ENCODE measurements at regions not wholly inside any gene's neighbourhood (a gene's known extent, or its start where the extent isn't known, plus 50 kb on each side); places are given as distances from the start of the nearest gene placed in this dataset.
"Not testable (repeated sequence)": the region's sequence is repeated elsewhere in the genome, so short reads cannot be mapped to it uniquely, and the experiment has no call there.

- H3K27ac ChIP-seq (ENCODE audit: low read length): no peak overlapping the region
- H3K36me3 ChIP-seq (ENCODE audit: control insufficient read depth in 1 of 2, insufficient read depth in 2 of 2, low read length in 2 of 2): no peaks in the 10 kb centered on the region
- H3K9me3 ChIP-seq (ENCODE audit: control insufficient read depth in 1 of 2, low read length in 2 of 2): peaks cover 0 to 14% of the 10 kb centered on the region in 2 donors
- H3K27me3 ChIP-seq (ENCODE audit: low read depth, low read length): no peaks in the 10 kb centered on the region
- H3K4me1 ChIP-seq (ENCODE audit: control insufficient read depth in 1 of 2, insufficient read depth in 2 of 2, low read length in 2 of 2): no peaks in the 10 kb centered on the region
- H3K4me3 ChIP-seq (ENCODE audit: low read depth in 1 of 2, low read length in 2 of 2): no peak overlapping the region
These were observed 615.9 kb downstream of the CHSY3 start for GRCh38 chr5:130520211-130520610.

DNA sequence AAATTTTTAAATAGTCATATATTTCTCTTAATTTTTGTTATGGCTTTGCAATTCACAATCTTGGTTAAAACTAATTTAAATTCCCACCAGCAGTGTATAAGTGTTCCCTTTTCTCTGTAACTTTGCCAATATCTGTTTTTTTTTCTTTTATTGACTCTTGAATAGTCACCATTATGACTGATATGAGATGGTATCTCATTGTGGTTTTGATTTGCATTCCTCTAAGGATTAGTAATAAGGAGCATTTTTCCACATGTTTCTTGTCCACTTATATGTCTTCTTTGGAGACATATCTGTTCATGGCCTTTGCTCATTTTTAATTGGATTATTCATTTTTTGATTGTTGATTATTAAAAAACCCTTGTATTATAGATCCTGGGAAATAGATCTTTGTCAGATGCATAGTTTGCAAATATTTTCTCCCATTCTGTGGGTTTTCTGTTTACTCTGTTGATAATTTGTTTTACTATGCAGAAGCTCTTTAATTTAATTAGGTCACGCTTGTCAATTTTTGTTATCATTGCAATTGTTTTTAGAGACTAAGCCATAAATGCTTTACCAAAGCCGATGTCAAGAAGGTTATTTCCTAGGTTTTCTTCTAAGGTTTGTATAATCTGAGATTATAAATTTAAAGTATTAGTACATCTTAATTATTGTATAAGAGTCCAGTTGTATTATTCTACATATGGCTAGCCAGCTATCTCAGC lies 610.9 kb downstream of the CHSY3 start:
- Histone ChIP-seq H3K4me1 (ENCODE audit: control insufficient read depth in 1 of 2, insufficient read depth in 2 of 2, low read length in 2 of 2) (no peaks in the 10 kb centered on the region), H3K27ac (ENCODE audit: low read length) (no peak overlapping the region), H3K4me3 (ENCODE audit: low read depth in 1 of 2, low read length in 2 of 2) (no peak overlapping the region), H3K9me3 (ENCODE audit: control insufficient read depth in 1 of 2, low read length in 2 of 2) (peaks cover 0 to 14% of the 10 kb centered on the region in 2 donors), H3K36me3 (ENCODE audit: control insufficient read depth in 1 of 2, insufficient read depth in 2 of 2, low read length in 2 of 2) (no peaks in the 10 kb centered on the region), H3K27me3 (ENCODE audit: low read depth, low read length) (no peaks in the 10 kb centered on the region)

DNA sequence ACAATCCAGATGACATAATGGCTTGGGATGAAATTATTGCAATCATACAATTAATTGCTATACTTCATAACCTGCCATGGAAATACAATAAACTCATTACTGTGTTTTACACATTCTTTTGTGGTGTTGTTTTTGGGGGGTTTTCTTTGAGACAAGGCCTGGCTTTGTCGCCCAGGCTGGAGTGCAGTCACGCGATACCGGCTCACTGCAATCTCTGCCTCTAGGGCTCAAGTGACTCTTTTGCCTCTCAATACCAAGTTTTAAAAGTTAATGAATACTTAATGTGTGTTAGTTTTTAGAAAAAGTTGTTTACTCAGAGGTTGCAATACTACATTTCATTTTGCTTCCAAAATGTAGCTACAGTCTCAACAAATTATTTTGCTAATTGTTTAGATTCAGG lies 598.4 kb downstream of the CHSY3 start:
- Histone ChIP-seq H3K36me3 (ENCODE audit: control insufficient read depth in 1 of 2, insufficient read depth in 2 of 2, low read length in 2 of 2) (no peaks in the 10 kb centered on the region), H3K27me3 (ENCODE audit: low read depth, low read length) (no peaks in the 10 kb centered on the region), H3K9me3 (ENCODE audit: control insufficient read depth in 1 of 2, low read length in 2 of 2) (no peaks in the 10 kb centered on the region), H3K4me1 (ENCODE audit: control insufficient read depth in 1 of 2, insufficient read depth in 2 of 2, low read length in 2 of 2) (peaks cover 0 to 5% of the 10 kb centered on the region in 2 donors), H3K27ac (ENCODE audit: low read length) (no peak overlapping the region), H3K4me3 (ENCODE audit: low read depth in 1 of 2, low read length in 2 of 2) (no peak overlapping the region)

DNA sequence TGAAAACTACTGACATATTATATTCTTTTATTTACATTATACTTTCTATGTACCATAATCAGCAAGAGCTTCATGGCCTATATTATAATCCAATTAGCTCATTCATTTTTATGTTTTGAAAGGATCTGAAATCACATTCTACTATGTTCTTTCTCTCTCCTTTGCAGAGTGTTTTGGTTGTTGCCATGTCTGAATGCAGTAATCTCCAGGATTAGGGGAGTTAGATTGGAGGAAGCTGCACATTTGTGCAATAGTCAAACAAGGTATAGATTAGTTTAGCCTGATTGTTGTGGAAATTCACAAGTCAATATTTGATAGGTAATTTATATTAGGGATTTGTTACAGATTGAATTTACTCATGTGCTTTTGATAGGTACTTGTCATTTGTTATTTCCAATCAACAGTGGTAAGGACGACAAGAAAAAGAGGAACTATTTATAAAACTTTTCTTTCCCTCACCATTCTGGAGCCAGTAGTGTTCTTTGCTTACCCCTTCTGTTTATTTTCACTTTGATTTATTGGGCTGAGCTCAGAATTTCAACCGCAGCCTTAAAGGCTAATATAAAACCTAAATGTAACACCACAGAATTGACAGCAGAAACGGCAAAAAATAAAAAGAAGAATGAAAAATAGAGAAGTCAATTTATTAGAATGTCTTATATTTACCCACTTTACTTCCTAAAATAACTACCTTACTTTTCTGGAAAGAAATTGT lies 597.0 kb downstream of the CHSY3 start:
- Histone ChIP-seq H3K9me3 (ENCODE audit: control insufficient read depth in 1 of 2, low read length in 2 of 2) (no peaks in the 10 kb centered on the region), H3K4me1 (ENCODE audit: control insufficient read depth in 1 of 2, insufficient read depth in 2 of 2, low read length in 2 of 2) (peaks cover 0 to 5% of the 10 kb centered on the region in 2 donors), H3K27ac (ENCODE audit: low read length) (no peak overlapping the region), H3K4me3 (ENCODE audit: low read depth in 1 of 2, low read length in 2 of 2) (no peak overlapping the region), H3K36me3 (ENCODE audit: control insufficient read depth in 1 of 2, insufficient read depth in 2 of 2, low read length in 2 of 2) (no peaks in the 10 kb centered on the region), H3K27me3 (ENCODE audit: low read depth, low read length) (no peaks in the 10 kb centered on the region)

DNA sequence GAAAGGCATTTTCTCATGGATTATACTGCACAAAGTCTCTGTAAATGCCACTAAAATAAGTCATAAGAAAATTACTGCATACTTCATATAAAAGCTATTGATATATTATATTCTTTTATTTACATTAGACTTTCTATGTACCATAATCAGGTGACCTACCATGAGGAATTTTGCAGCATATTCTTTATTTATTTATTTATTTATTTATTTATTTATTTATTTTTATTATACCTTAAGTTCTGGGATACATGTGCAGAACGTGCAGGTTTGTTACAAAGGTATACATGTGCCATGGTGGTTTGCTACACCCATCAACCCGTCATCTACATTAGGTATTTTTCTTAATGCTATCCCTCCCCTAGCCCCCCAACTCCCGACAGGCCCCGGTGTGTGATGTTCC lies 596.2 kb downstream of the CHSY3 start:
- H3K4me1 ChIP-seq (ENCODE audit: control insufficient read depth in 1 of 2, insufficient read depth in 2 of 2, low read length in 2 of 2); H3K4me3 ChIP-seq (ENCODE audit: low read depth in 1 of 2, low read length in 2 of 2); H3K27me3 ChIP-seq (ENCODE audit: low read depth, low read length): not testable (repeated sequence)

DNA sequence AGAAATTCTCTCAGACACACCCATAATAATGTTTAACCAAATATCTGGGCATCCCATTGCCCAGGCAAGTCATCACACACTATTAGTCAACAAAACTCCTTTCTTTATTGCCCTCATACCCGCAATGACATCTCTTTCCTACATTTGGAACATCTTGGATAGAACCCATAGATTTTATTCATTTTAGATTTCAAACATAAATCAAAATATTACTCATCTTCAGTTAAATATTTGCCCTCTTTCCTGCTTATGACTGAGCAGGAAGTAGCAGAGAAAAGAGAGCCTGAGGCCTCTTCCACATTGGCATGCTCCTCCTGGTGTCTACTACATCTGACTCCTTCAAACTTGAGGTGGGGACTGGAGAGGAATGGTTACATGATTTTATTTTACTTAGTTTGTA lies 592.0 kb downstream of the CHSY3 start:
- Histone ChIP-seq H3K27me3 (ENCODE audit: low read depth, low read length) (no peaks in the 10 kb centered on the region), H3K4me1 (ENCODE audit: control insufficient read depth in 1 of 2, insufficient read depth in 2 of 2, low read length in 2 of 2) (peaks cover 0 to under 1% of the 10 kb centered on the region in 2 donors), H3K4me3 (ENCODE audit: low read depth in 1 of 2, low read length in 2 of 2) (no peak overlapping the region), H3K27ac (ENCODE audit: low read length) (no peak overlapping the region), H3K36me3 (ENCODE audit: control insufficient read depth in 1 of 2, insufficient read depth in 2 of 2, low read length in 2 of 2) (no peaks in the 10 kb centered on the region), H3K9me3 (ENCODE audit: control insufficient read depth in 1 of 2, low read length in 2 of 2) (peaks cover 0 to 4% of the 10 kb centered on the region in 2 donors)

More for the DNA sequence above, 596.2 kb downstream of the CHSY3 start:
- H3K9me3 ChIP-seq (ENCODE audit: control insufficient read depth in 1 of 2, low read length in 2 of 2); H3K27ac ChIP-seq (ENCODE audit: low read length); H3K36me3 ChIP-seq (ENCODE audit: control insufficient read depth in 1 of 2, insufficient read depth in 2 of 2, low read length in 2 of 2): not testable (repeated sequence)

DNA sequence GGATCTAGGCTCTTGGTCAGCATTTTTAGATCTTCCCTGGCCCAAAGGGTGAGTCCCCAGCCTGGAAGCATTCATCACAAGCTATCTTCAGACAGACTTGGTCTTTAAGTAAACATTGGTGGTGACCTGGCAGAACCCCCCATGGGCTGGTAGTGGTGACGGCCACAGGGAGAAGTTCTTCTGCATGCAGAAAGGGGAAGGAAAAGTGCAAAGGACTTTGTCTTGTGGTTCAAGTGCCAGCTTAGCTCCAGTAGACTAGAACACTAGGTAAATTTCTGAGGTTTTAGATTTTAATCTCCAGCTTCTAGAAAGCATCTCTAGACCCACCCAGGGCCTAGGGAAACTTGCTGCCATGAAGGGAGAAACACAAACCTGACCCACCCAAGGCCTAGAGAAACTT lies 584.0 kb downstream of the CHSY3 start:
- Histone ChIP-seq H3K27me3 (ENCODE audit: low read depth, low read length) (no peaks in the 10 kb centered on the region), H3K9me3 (ENCODE audit: control insufficient read depth in 1 of 2, low read length in 2 of 2) (no peaks in the 10 kb centered on the region), H3K4me3 (ENCODE audit: low read depth in 1 of 2, low read length in 2 of 2) (no peak overlapping the region), H3K4me1 (ENCODE audit: control insufficient read depth in 1 of 2, insufficient read depth in 2 of 2, low read length in 2 of 2) (no peaks in the 10 kb centered on the region), H3K27ac (ENCODE audit: low read length) (no peak overlapping the region), H3K36me3 (ENCODE audit: control insufficient read depth in 1 of 2, insufficient read depth in 2 of 2, low read length in 2 of 2) (no peaks in the 10 kb centered on the region)

- no peaks in the 10 kb centered on the region for H3K4me1 ChIP-seq (ENCODE audit: control insufficient read depth in 1 of 2, insufficient read depth in 2 of 2, low read length in 2 of 2)
These were observed 575.0 kb downstream of the CHSY3 start for GRCh38 chr5:130479045-130479804.

DNA sequence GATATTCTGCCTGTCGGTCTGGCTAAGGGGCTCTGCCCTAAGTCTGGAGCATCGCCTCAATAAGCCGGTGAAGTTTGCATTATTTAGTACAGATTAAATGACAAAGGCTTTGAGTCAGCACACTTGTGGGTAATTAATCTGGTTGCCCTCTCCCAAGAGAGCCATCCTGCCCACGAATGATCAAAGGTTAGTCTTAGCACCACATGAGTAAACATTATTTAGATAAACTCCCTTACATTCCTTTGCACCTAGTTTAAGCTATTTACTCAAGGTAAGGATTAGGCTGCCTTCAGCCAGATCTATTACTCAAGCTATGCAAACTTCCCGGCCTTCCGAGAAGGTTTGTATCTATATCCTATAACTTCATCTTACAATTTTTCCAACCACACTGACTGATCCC lies 572.1 kb downstream of the CHSY3 start:
- H3K9me3 ChIP-seq (ENCODE audit: control insufficient read depth in 1 of 2, low read length in 2 of 2): peaks cover 0 to 16% of the 10 kb centered on the region in 2 donors
- H3K27ac ChIP-seq (ENCODE audit: low read length): no peak overlapping the region
- no peaks in the 10 kb centered on the region for H3K27me3 ChIP-seq (ENCODE audit: low read depth, low read length)
- no peak overlapping the region for H3K4me3 ChIP-seq (ENCODE audit: low read depth in 1 of 2, low read length in 2 of 2)
- no peaks in the 10 kb centered on the region for H3K36me3 ChIP-seq (ENCODE audit: control insufficient read depth in 1 of 2, insufficient read depth in 2 of 2, low read length in 2 of 2)
- H3K4me1 ChIP-seq (ENCODE audit: control insufficient read depth in 1 of 2, insufficient read depth in 2 of 2, low read length in 2 of 2): no peaks in the 10 kb centered on the region

More at GRCh38 chr5:130479045-130479804, 575.0 kb downstream of the CHSY3 start:
- Histone ChIP-seq H3K4me3 (ENCODE audit: low read depth in 1 of 2, low read length in 2 of 2) (no peak overlapping the region), H3K9me3 (ENCODE audit: control insufficient read depth in 1 of 2, low read length in 2 of 2) (peaks cover 0 to 14% of the 10 kb centered on the region in 2 donors), H3K27me3 (ENCODE audit: low read depth, low read length) (no peaks in the 10 kb centered on the region), H3K27ac (ENCODE audit: low read length) (no peak overlapping the region), H3K36me3 (ENCODE audit: control insufficient read depth in 1 of 2, insufficient read depth in 2 of 2, low read length in 2 of 2) (no peaks in the 10 kb centered on the region)

GRCh38 chr5:130462516-130462915 lies 558.3 kb downstream of the CHSY3 start:
- H3K4me3 ChIP-seq (ENCODE audit: low read depth in 1 of 2, low read length in 2 of 2): no peak overlapping the region
- H3K4me1 ChIP-seq (ENCODE audit: control insufficient read depth in 1 of 2, insufficient read depth in 2 of 2, low read length in 2 of 2): no peaks in the 10 kb centered on the region
- no peaks in the 10 kb centered on the region for H3K36me3 ChIP-seq (ENCODE audit: control insufficient read depth in 1 of 2, insufficient read depth in 2 of 2, low read length in 2 of 2)
- no peaks in the 10 kb centered on the region for H3K27me3 ChIP-seq (ENCODE audit: low read depth, low read length)
- peaks cover 0 to 9% of the 10 kb centered on the region in 2 donors for H3K9me3 ChIP-seq (ENCODE audit: control insufficient read depth in 1 of 2, low read length in 2 of 2)
- H3K27ac ChIP-seq (ENCODE audit: low read length): no peak overlapping the region

DNA sequence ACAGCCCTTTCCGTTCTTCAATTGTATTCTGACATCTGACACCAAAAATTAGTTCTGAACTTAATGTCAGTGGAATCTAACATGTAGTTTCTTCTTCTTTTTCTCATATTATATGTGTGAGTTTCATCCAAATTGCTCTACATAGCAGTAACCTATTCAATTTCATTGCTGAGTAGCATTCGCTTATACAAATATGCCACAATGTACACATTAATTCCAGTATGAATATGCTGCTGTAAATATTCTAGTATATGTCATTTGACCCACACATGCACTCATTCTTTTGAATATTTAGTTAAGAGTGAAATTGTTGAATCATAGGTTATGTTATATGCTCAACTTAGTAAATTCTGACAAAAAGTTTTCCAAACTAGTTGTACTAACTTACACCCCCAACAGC lies 550.9 kb downstream of the CHSY3 start:
- no peaks in the 10 kb centered on the region for H3K36me3 ChIP-seq (ENCODE audit: control insufficient read depth in 1 of 2, insufficient read depth in 2 of 2, low read length in 2 of 2)
- H3K4me3 ChIP-seq (ENCODE audit: low read depth in 1 of 2, low read length in 2 of 2): no peak overlapping the region
- no peak overlapping the region for H3K27ac ChIP-seq (ENCODE audit: low read length)
- H3K4me1 ChIP-seq (ENCODE audit: control insufficient read depth in 1 of 2, insufficient read depth in 2 of 2, low read length in 2 of 2): no peaks in the 10 kb centered on the region
- peaks cover 0 to 14% of the 10 kb centered on the region in 2 donors for H3K9me3 ChIP-seq (ENCODE audit: control insufficient read depth in 1 of 2, low read length in 2 of 2)
- no peaks in the 10 kb centered on the region for H3K27me3 ChIP-seq (ENCODE audit: low read depth, low read length)
